GM21423 (cell line): ENCODE measurements at regions not wholly inside any gene's neighbourhood (a gene's known extent, or its start where the extent isn't known, plus 50 kb on each side); places are given as distances from the start of the nearest gene placed in this dataset.

ENCODE experiments used
- ATAC-seq: cut with Tn5 transposase; IDR thresholded peaks from one replicate; pipeline ENCODE4 v1.9.1; 2021; ENCODE audit warnings: mild to moderate bottlenecking, moderate library complexity; ENCODE audit not compliant: unreplicated experiment

- ATAC-seq: no peak
Observed at GRCh38 chr13:47372751-47373150, 475.9 kb upstream of the HTR2A start.

DNA sequence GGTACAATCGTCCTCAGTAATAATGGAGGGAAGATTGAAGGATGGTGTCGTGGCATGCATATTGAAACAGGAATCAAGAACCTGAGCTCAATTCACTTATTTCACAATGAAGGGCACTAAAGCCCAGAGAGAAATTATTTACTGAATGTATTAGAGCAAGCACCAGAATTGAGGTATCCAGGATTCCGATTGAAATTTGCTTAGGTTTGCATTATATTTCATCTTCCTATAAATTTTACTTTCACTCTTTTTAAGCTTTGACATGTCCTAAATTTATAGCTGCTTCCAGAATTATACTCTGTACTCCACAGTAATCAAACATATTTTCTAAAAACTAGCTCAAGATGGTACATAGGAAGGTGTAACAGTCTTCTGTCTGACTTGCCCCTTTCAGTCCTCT lies 454.9 kb upstream of the HTR2A start:
- no peak for ATAC-seq

DNA sequence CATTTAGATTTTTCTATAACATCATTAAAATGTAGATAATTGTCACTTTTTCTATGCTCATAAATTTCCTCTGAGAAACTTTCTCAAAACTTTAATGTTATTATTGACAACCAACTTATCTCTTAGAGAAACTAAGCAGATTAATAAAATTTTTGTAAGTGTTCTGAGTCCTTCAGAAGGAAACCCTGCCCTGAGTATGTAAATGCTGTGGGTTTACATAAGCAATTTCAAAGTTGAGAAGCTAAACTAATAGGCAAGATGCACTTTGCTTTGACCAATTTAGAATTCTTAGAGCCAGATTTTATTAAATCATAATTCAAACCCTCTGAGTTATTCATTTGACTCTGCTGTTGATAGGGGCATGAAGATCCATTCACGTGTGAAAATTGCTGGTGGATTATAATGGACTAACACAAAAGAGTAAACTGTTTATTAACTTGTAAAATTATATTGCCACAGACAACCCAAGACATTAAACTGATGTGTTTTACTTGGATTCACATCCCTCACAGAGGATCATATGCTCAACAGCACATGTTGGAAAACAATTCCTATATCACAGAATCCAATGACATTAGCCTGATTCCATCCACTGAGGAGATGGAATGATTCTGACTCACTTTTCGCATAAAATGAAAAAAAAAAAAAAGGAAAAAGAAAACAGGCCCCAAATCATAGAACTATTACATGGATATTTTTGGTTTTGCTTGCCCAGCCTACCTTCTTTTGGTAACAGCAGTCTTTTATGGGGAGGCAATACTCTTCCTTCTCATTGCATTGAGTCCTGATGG lies 453.7 kb upstream of the HTR2A start:
- no peak for ATAC-seq

DNA sequence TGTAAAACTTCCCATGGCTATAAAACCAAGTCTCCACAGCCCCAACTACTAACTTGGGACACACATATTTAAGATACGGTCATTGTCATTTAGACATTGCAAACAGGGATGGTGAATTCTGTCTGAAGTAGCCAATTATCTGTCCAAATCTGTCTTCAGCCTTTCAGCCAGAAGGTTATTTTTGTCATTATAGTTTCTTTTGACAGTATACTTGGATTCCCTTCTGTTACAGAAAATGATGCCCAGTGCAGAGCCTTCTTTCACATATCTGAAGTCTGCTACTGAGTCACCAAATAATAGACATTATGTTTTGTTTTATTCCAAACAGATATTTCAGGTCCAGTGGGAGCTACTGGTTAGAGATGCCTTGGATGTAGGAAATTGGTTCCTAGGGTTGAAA lies 452.4 kb upstream of the HTR2A start:
- no peak for ATAC-seq

GRCh38 chr13:47337781-47338507 lies 441.1 kb upstream of the HTR2A start:
- ATAC-seq: no peak

- no peak for ATAC-seq
Observed at GRCh38 chr13:47334173-47334572, 437.3 kb upstream of the HTR2A start.

DNA sequence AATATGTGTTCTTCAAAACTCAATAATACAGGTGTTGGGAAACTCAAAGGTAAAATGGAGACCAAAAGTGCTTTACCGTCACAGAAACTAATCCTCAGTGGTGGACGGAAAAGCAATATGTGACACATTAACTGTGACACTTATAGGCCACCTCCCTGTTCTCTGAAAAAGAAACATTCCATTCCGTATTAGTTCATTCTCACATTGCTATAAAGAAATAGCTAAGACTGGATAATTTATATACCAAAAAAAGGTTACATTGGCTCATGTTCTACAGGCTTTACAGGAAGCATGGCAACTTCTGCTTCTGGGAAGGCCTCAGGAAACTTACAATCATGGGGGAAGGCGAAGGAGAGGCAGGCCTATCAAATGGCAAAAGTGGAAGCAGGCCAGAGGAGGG lies 435.3 kb upstream of the HTR2A start:
- ATAC-seq: no peak

GRCh38 chr13:47330031-47330430 lies 433.2 kb upstream of the HTR2A start:
- ATAC-seq: no peak

- no peak for ATAC-seq
Observed at GRCh38 chr13:47327861-47328260, 431.0 kb upstream of the HTR2A start.

GRCh38 chr13:47326061-47326460 lies 429.2 kb upstream of the HTR2A start:
- no peak for ATAC-seq

GRCh38 chr13:47317356-47317755 lies 420.5 kb upstream of the HTR2A start:
- no peak for ATAC-seq

GRCh38 chr13:47310401-47310800 lies 413.5 kb upstream of the HTR2A start:
- ATAC-seq: no peak

- ATAC-seq: no peak
Observed at GRCh38 chr13:47306991-47307390, 410.1 kb upstream of the HTR2A start.

DNA sequence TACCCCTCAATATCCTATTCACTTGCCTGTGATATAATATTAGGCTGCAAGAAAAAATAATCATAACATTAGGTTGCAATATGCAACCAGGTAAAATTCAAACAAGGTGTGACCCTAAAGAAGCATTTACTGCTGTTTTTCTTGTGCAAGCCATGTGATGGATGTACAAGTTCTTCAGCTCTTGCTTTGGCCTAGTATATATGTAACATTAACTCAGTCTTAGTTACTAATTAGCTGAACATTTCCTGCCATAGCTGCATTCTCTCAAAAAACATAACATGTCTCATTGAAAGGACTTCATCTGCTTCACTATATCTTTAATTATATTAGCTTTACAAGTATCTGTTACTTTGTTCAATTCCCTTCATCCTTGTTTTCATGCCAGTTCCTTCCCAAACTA lies 406.8 kb upstream of the HTR2A start:
- ATAC-seq: peak; percentile 84

DNA sequence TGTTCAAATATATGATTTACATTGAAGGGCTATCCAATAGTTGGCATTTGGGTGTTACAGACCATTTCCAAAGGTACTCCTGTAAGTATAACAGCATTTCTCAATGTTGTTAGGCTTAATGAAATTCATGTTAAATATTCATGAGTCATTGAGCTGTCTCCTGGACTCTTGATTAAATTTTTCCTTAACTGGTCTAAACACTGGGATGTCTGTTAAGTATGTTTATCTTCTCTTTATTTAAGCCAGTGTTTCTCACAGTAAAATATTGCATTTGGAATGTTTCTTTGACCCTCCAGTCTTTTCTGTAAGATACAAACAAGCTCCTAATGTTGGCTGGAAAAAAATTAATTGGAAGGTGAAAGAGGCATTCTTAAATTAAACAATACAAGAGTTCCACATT lies 402.5 kb upstream of the HTR2A start:
- ATAC-seq: no peak

- no peak for ATAC-seq
Observed at GRCh38 chr13:47298506-47298905, 401.7 kb upstream of the HTR2A start.

GRCh38 chr13:47294691-47295090 lies 397.8 kb upstream of the HTR2A start:
- ATAC-seq: no peak

- ATAC-seq: no peak
Observed at GRCh38 chr13:47291107-47291656, 394.3 kb upstream of the HTR2A start.

GRCh38 chr13:47289567-47289966 lies 392.7 kb upstream of the HTR2A start:
- ATAC-seq: no peak

- no peak for ATAC-seq
Observed at GRCh38 chr13:47288546-47288945, 391.7 kb upstream of the HTR2A start.

GRCh38 chr13:47287291-47287751 lies 390.5 kb upstream of the HTR2A start:
- ATAC-seq: no peak

GRCh38 chr13:47281991-47282390 lies 385.1 kb upstream of the HTR2A start:
- ATAC-seq: no peak
